K562 (cell line): ENCODE measurements at regions not wholly inside any gene's neighbourhood (a gene's known extent, or its start where the extent isn't known, plus 50 kb on each side); places are given as distances from the start of the nearest gene placed in this dataset.

Experiments
- ATAC-seq: fragments of 200-7000 bp; cut with Tn5 transposase; 3 replicates; pipeline ENCODE4 v1.9.1; 2020; ENCODE audit warnings: moderate library complexity
- BruUV-seq: library from RNA; stranded (reverse); fragments of 400-500 nt; replicated peaks from 2 replicates; lab custom pipeline; 2021; lab: Mats Ljungman, UMichigan
- CTCF ChIA-PET: fragments of 300-600 bp; formaldehyde crosslinking; extraction: SDS; loops from one replicate; lab custom pipeline; 2021; ENCODE audit warnings: low intra/inter-chr PET ratio; lab: Yijun Ruan, JAX
- POLR2A ChIA-PET: fragments of 300-600, 350-650 bp; sonication (Branson Sonifier 250); formaldehyde crosslinking; extraction: SDS; loops from one replicate; lab custom pipeline; 2021; ENCODE audit warnings: antibody characterized with exemption, inconsistent platforms; lab: Yijun Ruan, JAX
- DNase-seq, 4 experiments: peaks; one replicate each; pipeline versions ENCODE4 v3.0.0 to v3.0.0-alpha.2; 2011 to 2018; ENCODE audit warnings: low spot score in 3 of 4, mixed read lengths in 3 of 4; ENCODE audit errors: extremely low read depth in 1 of 4
- FAIRE-seq: peaks from 2 replicates; lab custom pipeline; 2011; peaks lifted over from hg19 to GRCh38; lab: Jason Lieb, UNC
- H2AFZ ChIP-seq: 2 replicates; pipeline ENCODE4 v1.6.0; 2011; ENCODE audit warnings: low read depth, low read length, control low read depth, inconsistent platforms
- H3K27ac ChIP-seq: fragments of 200-600 bp; 3 replicates; pipeline ENCODE4 v1.8.0; 2011; ENCODE audit warnings: low read depth, mild to moderate bottlenecking, control low read depth, inconsistent platforms, low read length, moderate library complexity, mixed read lengths; ENCODE audit errors: extremely low read depth
- H3K27me3 ChIP-seq, 2 experiments: fragments of 300-600 bp in 1 of 2; 2 replicates in 1 of 2; 3 replicates in 1 of 2; pipeline versions ENCODE4 v1.6.0 to v1.8.0; 2011; ENCODE audit warnings: inconsistent platforms in 2 of 2, low read length in 2 of 2, mild to moderate bottlenecking in 1 of 2, mixed read lengths in 1 of 2, moderate library complexity in 1 of 2; ENCODE audit not compliant: control insufficient read depth in 2 of 2, insufficient read depth in 2 of 2
- H3K36me3 ChIP-seq: fragments of 300-600 bp; 3 replicates; pipeline ENCODE4 v1.8.0; 2011; ENCODE audit warnings: mild to moderate bottlenecking, low read length, inconsistent platforms; ENCODE audit not compliant: control insufficient read depth, insufficient read depth
- H3K4me1 ChIP-seq, 2 experiments: fragments of 200-600 bp in 1 of 2; replicated peaks in 1 of 2; 2 replicates in 1 of 2; 3 replicates in 1 of 2; pipeline versions ENCODE4 v1.5.1 to v1.8.0; 2011; ENCODE audit warnings: inconsistent platforms in 2 of 2, low read length in 2 of 2, mild to moderate bottlenecking in 1 of 2, mixed read lengths in 1 of 2, moderate library complexity in 1 of 2; ENCODE audit not compliant: control insufficient read depth in 2 of 2, insufficient read depth in 2 of 2
- H3K4me2 ChIP-seq: 2 replicates; pipeline ENCODE4 v1.6.1; 2011; ENCODE audit warnings: low read length, control low read depth, inconsistent platforms, mixed read lengths; ENCODE audit not compliant: insufficient read depth
- H3K4me3 ChIP-seq: fragments of 200-600 bp; sonication (generic), shearing (Covaris generic); 2 replicates; pipeline ENCODE4 v1.5.1; 2016; ENCODE audit warnings: control low read depth, inconsistent platforms
- H3K79me2 ChIP-seq: fragments of 200-600 bp; 3 replicates; pipeline ENCODE4 v1.8.0; 2011; ENCODE audit warnings: low read length, inconsistent platforms; ENCODE audit not compliant: control insufficient read depth, insufficient read depth
- H3K9ac ChIP-seq, 2 experiments: 2 replicates each; pipeline versions ENCODE4 v1.6.0 to v1.6.1; 2011; ENCODE audit warnings: low read depth in 2 of 2, low read length in 2 of 2, control low read depth in 1 of 2, inconsistent platforms in 1 of 2, mild to moderate bottlenecking in 1 of 2, mixed read lengths in 1 of 2; ENCODE audit not compliant: insufficient read depth in 1 of 2
- H3K9me1 ChIP-seq: one replicate; pipeline ENCODE4 v1.6.0; 2011; ENCODE audit warnings: inconsistent platforms, mild to moderate bottlenecking, low read length, moderate library complexity; ENCODE audit not compliant: control insufficient read depth, insufficient read depth
- H3K9me3 ChIP-seq: replicated peaks from 2 replicates; pipeline ENCODE4 v1.5.1; 2011; ENCODE audit warnings: low read depth, low read length, inconsistent platforms; ENCODE audit not compliant: control insufficient read depth, insufficient read depth
- H4K20me1 ChIP-seq: replicated peaks from 2 replicates; pipeline ENCODE4 v1.6.1; 2011; ENCODE audit warnings: low read length, inconsistent platforms, mixed read lengths; ENCODE audit not compliant: control insufficient read depth, insufficient read depth
- ATF6 ChIP-seq: sonication (generic); formaldehyde crosslinking; IDR thresholded peaks from 2 replicates; pipeline ENCODE4 v1.4.0; 2020; ENCODE audit warnings: mild to moderate bottlenecking, missing genetic modification reagents
- CBFA2T2 ChIP-seq: fragments of 450-650 bp; conservative IDR thresholded peaks from 2 replicates; pipeline ENCODE4 v1.6.1; 2017; ENCODE audit warnings: mild to moderate bottlenecking
- CBX2 ChIP-seq: fragments of 200-600 bp; sonication (generic); IDR thresholded peaks from one replicate; pipeline ENCODE4 v1.6.1; 2012; ENCODE audit warnings: mild to moderate bottlenecking, low read length, inconsistent platforms; ENCODE audit not compliant: insufficient read depth, poor library complexity, severe bottlenecking
- CBX3 ChIP-seq, 2 experiments: IDR thresholded peaks; 1 replicate in 1 of 2; 2 replicates in 1 of 2; pipeline ENCODE4 v1.6.1; 2012; ENCODE audit warnings: inconsistent platforms in 2 of 2, low read length in 2 of 2, borderline replicate concordance in 1 of 2, control low read depth in 1 of 2
- DLX4 ChIP-seq: fragments of 250-450 bp; sonication (Bioruptor Pico); IDR thresholded peaks from 2 replicates; pipeline ENCODE4 v1.6.1; 2021; ENCODE audit warnings: mild to moderate bottlenecking
- GABPB1 ChIP-seq: sonication (generic); formaldehyde crosslinking; IDR thresholded peaks from 2 replicates; pipeline ENCODE4 v1.8.0; 2022; ENCODE audit warnings: mild to moderate bottlenecking, missing genetic modification reagents
- KDM5B ChIP-seq: fragments of 200-600 bp; sonication (generic); IDR thresholded peaks from 2 replicates; pipeline ENCODE4 v1.6.1; 2012; ENCODE audit warnings: low read depth, mild to moderate bottlenecking, moderate library complexity, low read length, control low read depth, inconsistent platforms; ENCODE audit not compliant: insufficient replicate concordance
- KLF1 ChIP-seq: fragments of 450-650 bp; IDR thresholded peaks from 2 replicates; pipeline ENCODE4 v1.6.1; 2016; ENCODE audit warnings: missing genetic modification characterization, missing compliant biosample characterization
- NCOA1 ChIP-seq: fragments of 450-650 bp; IDR thresholded peaks from 2 replicates; pipeline ENCODE4 v1.6.1; 2016; ENCODE audit warnings: low read depth
- NCOR1 ChIP-seq: fragments of 450-650 bp; IDR thresholded peaks from 2 replicates; pipeline ENCODE4 v1.6.1; 2016; ENCODE audit warnings: mild to moderate bottlenecking, moderate library complexity
- PTBP1 ChIP-seq: fragments of 200-400 bp; formaldehyde crosslinking; IDR thresholded peaks from 2 replicates; pipeline ENCODE4 v1.6.1; 2017; ENCODE audit warnings: low read depth, low read length
- SIRT6 ChIP-seq: IDR thresholded peaks from one replicate; pipeline ENCODE4 v1.6.1; 2012; ENCODE audit warnings: low read depth, mild to moderate bottlenecking, control low read depth, inconsistent platforms, low read length, moderate library complexity
- SMARCA4 ChIP-seq: fragments of 450-650 bp; IDR thresholded peaks from 2 replicates; pipeline ENCODE4 v1.6.1; 2016
- ZNF551 ChIP-seq: fragments of 250-450 bp; sonication (Bioruptor Pico); IDR thresholded peaks from 2 replicates; pipeline ENCODE4 v1.5.0; 2021; ENCODE audit warnings: mild to moderate bottlenecking, moderate library complexity
- ZNF586 ChIP-seq: fragments of 450-650 bp; formaldehyde crosslinking; conservative IDR thresholded peaks from 2 replicates; pipeline ENCODE4 v1.4.0; 2020; ENCODE audit warnings: mild to moderate bottlenecking, moderate library complexity
- WGBS: fragments of 100-300 bp; shearing (Covaris generic); methylation state at CpG from one replicate; pipeline ENCODE4 v1.1.6; 2016; ENCODE audit warnings: low coverage, mixed read lengths; ENCODE audit not compliant: insufficient coverage; ENCODE audit errors: missing lambda C conversion rate; 5-methylcytosine and 5-hydroxymethylcytosine counted together
- in situ Hi-C: fragments of 300-500 bp; cut with MboI; formaldehyde crosslinking; loops from 4 replicates; pipeline ENCODE4 v1.15.0; 2018; ENCODE audit warnings: inconsistent platforms, mixed read lengths
- intact Hi-C: fragments of 100-400 bp; cut with micrococcal nuclease; formaldehyde crosslinking; loops from 2 replicates; pipeline ENCODE4 v1.14.2; 2022

GRCh38 chr11:128291835-128292234, 295.5 kb downstream of the ETS1 start:
- POLR2A ChIA-PET: no interaction called here
- no peak for ATAC-seq
- no peak overlapping the region for H3K4me3 ChIP-seq
- no peak overlapping the region for H3K9ac ChIP-seq
- H3K27ac ChIP-seq: no peak overlapping the region
- TF ChIP-seq SIRT6 (no peak), CBFA2T2 (no peak), DLX4 (CRISPR knock-in tag) (no peak), ZNF551 (CRISPR knock-in tag) (no peak), KLF1 (tag) (no peak), ZNF586 (CRISPR knock-in tag) (no peak), NCOA1 (no peak), CBX3 (IDR thresholded peaks at IDR 0.05; ENCODE audit: borderline replicate concordance in 1 of 2, low read length in 2 of 2) (no peak), PTBP1 (no peak), SMARCA4 (no peak), ATF6 (CRISPR knock-in tag) (no peak), CBX2 (no peak), GABPB1 (CRISPR knock-in tag) (no peak), NCOR1 (no peak), KDM5B (no peak)
- no peak overlapping the region for H3K4me2 ChIP-seq
- CTCF ChIA-PET: no interaction called here
- no peaks in the 10 kb centered on the region for H3K9me3 ChIP-seq
- no peaks in the 10 kb centered on the region for H3K36me3 ChIP-seq
- no peak overlapping the region for H2AFZ ChIP-seq
- intact Hi-C loops: loop anchor here (2.0 kb wide), 1 partner anchor 539 kb away; no protein-coding TSS in a partner anchor
- no peaks in the 10 kb centered on the region for H3K9me1 ChIP-seq
- H3K79me2 ChIP-seq: no peaks in the 10 kb centered on the region
- no peak for FAIRE-seq
- H3K4me1 ChIP-seq: no peaks in the 10 kb centered on the region
- in situ Hi-C loops: no loop called here
- no peaks in the 10 kb centered on the region for H3K27me3 ChIP-seq
- WGBS: 0% methylated on average over 7 of the region's 7 CpGs
- DNase-seq: no peak
- BruUV-seq: no TSS peak
- no peaks in the 10 kb centered on the region for H4K20me1 ChIP-seq
